Activated T-cell treated with anti-CD3 and anti-CD28 coated beads, Interleukin-2, amount 50 U/mL, for 72 hours (primary cell): ENCODE measurements at regions not wholly inside any gene's neighbourhood (a gene's known extent, or its start where the extent isn't known, plus 50 kb on each side); places are given as distances from the start of the nearest gene placed in this dataset.

Source experiments
- ATAC-seq, 2 donors: fragments of 150-1000 bp; cut with Tn5 transposase; replicated peaks in 1 of 2; 2 replicates each; pipeline ENCODE4 v1.10.0; 2021; ENCODE audit warnings: moderate library complexity in 2 of 2, mild to moderate bottlenecking in 1 of 2
- DNase-seq, 2 donors: peaks; one replicate each; pipeline ENCODE4 v3.0.0; 2021 to 2022; ENCODE audit warnings: mixed read lengths in 1 of 2
- H3K27ac Mint-ChIP-seq: one replicate; pipeline ENCODE4 v1.8.0; 2022; ENCODE audit warnings: mild to moderate bottlenecking, moderate library complexity, mixed read lengths
- H3K27me3 Mint-ChIP-seq: one replicate; pipeline ENCODE4 v1.8.0; 2022; ENCODE audit warnings: low read depth, mixed read lengths
- H3K36me3 Mint-ChIP-seq, 2 donors: one replicate each; pipeline ENCODE4 v1.8.0; 2022; ENCODE audit warnings: mixed read lengths in 2 of 2, mild to moderate bottlenecking in 1 of 2; ENCODE audit not compliant: insufficient read depth in 2 of 2
- H3K4me1 Mint-ChIP-seq: one replicate; pipeline ENCODE4 v1.8.0; 2022; ENCODE audit warnings: low read depth, mixed read lengths
- H3K4me3 Mint-ChIP-seq, 2 donors: one replicate each; pipeline ENCODE4 v1.8.0; 2022; ENCODE audit warnings: mild to moderate bottlenecking in 2 of 2, mixed read lengths in 2 of 2, moderate library complexity in 2 of 2
- H3K9me3 Mint-ChIP-seq, 2 donors: one replicate each; pipeline ENCODE4 v1.8.0; 2022; ENCODE audit warnings: mixed read lengths in 2 of 2

GRCh38 chr4:8770518-8771257 lies 101.0 kb downstream of the HMX1 start:
- Mint-ChIP-seq H3K4me1 (no peaks in the 10 kb centered on the region), H3K36me3 (no peaks in the 10 kb centered on the region), H3K9me3 (no peaks in the 10 kb centered on the region), H3K4me3 (no peak overlapping the region), H3K27me3 (no peaks in the 10 kb centered on the region), H3K27ac (no peak overlapping the region)
- no peak for DNase-seq
- ATAC-seq: no peak

- ATAC-seq (no peak), DNase-seq (no peak)
- Mint-ChIP-seq H3K4me1 (no peaks in the 10 kb centered on the region), H3K27ac (no peak overlapping the region), H3K4me3 (no peak overlapping the region), H3K36me3 (no peaks in the 10 kb centered on the region), H3K27me3 (no peaks in the 10 kb centered on the region), H3K9me3 (no peaks in the 10 kb centered on the region)
Measured at GRCh38 chr4:8769645-8770517, 101.8 kb downstream of the HMX1 start.

GRCh38 chr4:8768357-8768999 lies 103.2 kb downstream of the HMX1 start:
- DNase-seq: no peak
- no peaks in the 10 kb centered on the region for H3K27me3 Mint-ChIP-seq
- H3K27ac Mint-ChIP-seq: no peak overlapping the region
- H3K4me1 Mint-ChIP-seq: no peaks in the 10 kb centered on the region
- H3K36me3 Mint-ChIP-seq: no peaks in the 10 kb centered on the region
- no peaks in the 10 kb centered on the region for H3K9me3 Mint-ChIP-seq
- H3K4me3 Mint-ChIP-seq: no peak overlapping the region
- no peak for ATAC-seq

- H3K27me3 Mint-ChIP-seq: no peaks in the 10 kb centered on the region
- no peak for DNase-seq
- no peak overlapping the region for H3K4me3 Mint-ChIP-seq
- no peaks in the 10 kb centered on the region for H3K36me3 Mint-ChIP-seq
- H3K4me1 Mint-ChIP-seq: no peaks in the 10 kb centered on the region
- no peak overlapping the region for H3K27ac Mint-ChIP-seq
- no peaks in the 10 kb centered on the region for H3K9me3 Mint-ChIP-seq
- ATAC-seq: no peak
Measured at GRCh38 chr4:8766610-8767009, 105.0 kb downstream of the HMX1 start.

GRCh38 chr4:8765631-8766590 lies 105.7 kb downstream of the HMX1 start:
- Mint-ChIP-seq H3K27me3 (no peaks in the 10 kb centered on the region), H3K36me3 (no peaks in the 10 kb centered on the region), H3K9me3 (no peaks in the 10 kb centered on the region), H3K27ac (no peak overlapping the region), H3K4me1 (no peaks in the 10 kb centered on the region), H3K4me3 (no peak overlapping the region)
- ATAC-seq: no peak
- DNase-seq: no peak

GRCh38 chr4:8765084-8765483 lies 106.6 kb downstream of the HMX1 start:
- H3K9me3 Mint-ChIP-seq: no peaks in the 10 kb centered on the region
- ATAC-seq (no peak), DNase-seq (no peak)
- no peaks in the 10 kb centered on the region for H3K36me3 Mint-ChIP-seq
- H3K27me3 Mint-ChIP-seq: no peaks in the 10 kb centered on the region
- no peak overlapping the region for H3K27ac Mint-ChIP-seq
- no peaks in the 10 kb centered on the region for H3K4me1 Mint-ChIP-seq
- no peak overlapping the region for H3K4me3 Mint-ChIP-seq

GRCh38 chr4:8763966-8764901 lies 107.4 kb downstream of the HMX1 start:
- no peaks in the 10 kb centered on the region for H3K9me3 Mint-ChIP-seq
- no peaks in the 10 kb centered on the region for H3K27me3 Mint-ChIP-seq
- no peaks in the 10 kb centered on the region for H3K4me1 Mint-ChIP-seq
- DNase-seq: no peak
- H3K36me3 Mint-ChIP-seq: no peaks in the 10 kb centered on the region
- H3K4me3 Mint-ChIP-seq: no peak overlapping the region
- no peak for ATAC-seq
- H3K27ac Mint-ChIP-seq: no peak overlapping the region

- H3K4me3 Mint-ChIP-seq: no peak overlapping the region
Measured at GRCh38 chr4:8762951-8763735, 108.5 kb downstream of the HMX1 start.

GRCh38 chr4:8762356-8762755 lies 109.3 kb downstream of the HMX1 start:
- H3K27me3 Mint-ChIP-seq: no peaks in the 10 kb centered on the region
- no peak overlapping the region for H3K27ac Mint-ChIP-seq
- ATAC-seq (no peak), DNase-seq (no peak)
- no peaks in the 10 kb centered on the region for H3K36me3 Mint-ChIP-seq
- H3K4me3 Mint-ChIP-seq: no peak overlapping the region
- no peaks in the 10 kb centered on the region for H3K9me3 Mint-ChIP-seq
- no peaks in the 10 kb centered on the region for H3K4me1 Mint-ChIP-seq

More at GRCh38 chr4:8762951-8763735, 108.5 kb downstream of the HMX1 start:
- H3K4me1 Mint-ChIP-seq: no peaks in the 10 kb centered on the region
- ATAC-seq (no peak), DNase-seq (no peak)
- no peaks in the 10 kb centered on the region for H3K27me3 Mint-ChIP-seq
- H3K36me3 Mint-ChIP-seq: no peaks in the 10 kb centered on the region
- no peaks in the 10 kb centered on the region for H3K9me3 Mint-ChIP-seq
- H3K27ac Mint-ChIP-seq: no peak overlapping the region

GRCh38 chr4:8761824-8762205 lies 109.8 kb downstream of the HMX1 start:
- no peaks in the 10 kb centered on the region for H3K27me3 Mint-ChIP-seq
- no peak for DNase-seq
- H3K4me1 Mint-ChIP-seq: no peaks in the 10 kb centered on the region
- no peaks in the 10 kb centered on the region for H3K36me3 Mint-ChIP-seq
- ATAC-seq: no peak
- no peaks in the 10 kb centered on the region for H3K9me3 Mint-ChIP-seq
- H3K27ac Mint-ChIP-seq: no peak overlapping the region
- H3K4me3 Mint-ChIP-seq: no peak overlapping the region

GRCh38 chr4:8761167-8761823 lies 110.3 kb downstream of the HMX1 start:
- ATAC-seq (no peak), DNase-seq (no peak)
- H3K9me3 Mint-ChIP-seq: no peaks in the 10 kb centered on the region

More at GRCh38 chr4:8761167-8761823, 110.3 kb downstream of the HMX1 start:
- no peaks in the 10 kb centered on the region for H3K27me3 Mint-ChIP-seq
- no peaks in the 10 kb centered on the region for H3K36me3 Mint-ChIP-seq
- no peak overlapping the region for H3K27ac Mint-ChIP-seq
- H3K4me3 Mint-ChIP-seq: no peak overlapping the region
- no peaks in the 10 kb centered on the region for H3K4me1 Mint-ChIP-seq
